Pons (tissue), 1 donor: ENCODE measurements at regions not wholly inside any gene's neighbourhood (a gene's known extent, or its start where the extent isn't known, plus 50 kb on each side); places are given as distances from the start of the nearest gene placed in this dataset.
"Not testable (repeated sequence)": the region's sequence is repeated elsewhere in the genome, so short reads cannot be mapped to it uniquely, and the experiment has no call there.

Source experiments
- DNase-seq: peaks from one replicate; pipeline ENCODE4 v3.0.0-alpha.2; 2016; ENCODE audit warnings: low spot score

DNA sequence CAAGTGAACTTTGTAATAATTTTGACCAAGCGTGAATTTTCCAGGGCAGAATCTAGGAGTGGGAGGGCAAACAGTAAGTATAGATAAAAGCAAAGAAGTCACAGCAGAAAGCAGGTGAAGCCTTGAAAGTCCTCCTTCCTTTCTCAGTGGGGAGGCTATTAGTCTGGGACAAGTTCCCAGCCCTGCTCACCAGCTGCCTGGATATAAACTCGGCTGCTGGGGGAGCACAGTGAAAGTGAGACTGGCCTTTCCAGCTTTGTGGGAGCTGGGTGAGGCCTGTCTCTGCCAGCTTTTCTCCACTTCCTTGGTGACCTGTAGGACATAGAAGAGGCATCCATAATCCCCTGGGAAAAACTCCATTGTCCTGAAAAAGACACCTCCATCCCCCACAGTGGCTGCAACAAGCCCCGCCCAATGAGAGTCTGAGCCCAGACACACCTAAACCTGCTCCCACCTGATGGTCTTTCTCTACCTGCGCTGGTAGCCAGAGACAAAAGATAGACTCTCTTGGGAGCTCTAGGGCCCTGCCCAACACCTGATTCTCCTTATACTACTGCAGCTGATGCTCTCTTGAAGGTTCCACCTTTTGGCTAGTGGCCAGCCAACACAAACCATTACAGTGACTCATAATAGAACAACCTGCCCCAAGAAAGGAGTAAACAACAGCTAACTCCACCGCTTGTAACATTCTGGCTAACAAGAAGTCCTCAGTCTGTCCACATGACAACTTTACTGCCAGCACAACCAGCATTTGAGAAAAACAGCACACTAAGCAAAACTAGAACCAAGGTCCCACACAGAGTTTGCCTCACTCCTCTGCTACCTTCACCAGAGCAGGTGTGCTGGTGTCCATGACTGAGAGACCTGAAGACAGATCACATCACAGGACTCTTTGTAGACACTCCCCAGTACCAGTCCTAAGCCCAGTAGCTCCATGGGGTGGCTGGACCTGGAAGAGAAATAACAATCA is 252.2 kb upstream of the SLITRK6 start:
- no peak for DNase-seq

DNA sequence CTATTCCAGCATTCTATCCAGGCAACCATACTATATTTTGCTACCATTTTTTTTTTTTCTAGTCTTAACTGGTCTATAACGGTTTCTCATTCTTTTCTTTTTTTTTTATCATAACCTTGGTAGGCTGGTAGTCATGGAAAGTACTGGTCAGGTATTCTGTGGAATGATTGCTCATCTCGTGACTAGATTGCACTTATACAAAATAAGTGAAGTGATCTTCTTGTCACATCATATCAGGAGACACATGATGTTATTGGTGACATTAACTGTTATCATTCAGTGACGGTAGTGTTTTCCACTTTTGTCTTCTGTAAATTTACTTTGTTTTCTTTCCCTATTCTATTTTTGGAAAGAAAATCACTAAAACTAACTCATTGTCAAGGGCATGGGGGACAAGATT is 239.3 kb upstream of the SLITRK6 start:
- DNase-seq, result no peak

DNA sequence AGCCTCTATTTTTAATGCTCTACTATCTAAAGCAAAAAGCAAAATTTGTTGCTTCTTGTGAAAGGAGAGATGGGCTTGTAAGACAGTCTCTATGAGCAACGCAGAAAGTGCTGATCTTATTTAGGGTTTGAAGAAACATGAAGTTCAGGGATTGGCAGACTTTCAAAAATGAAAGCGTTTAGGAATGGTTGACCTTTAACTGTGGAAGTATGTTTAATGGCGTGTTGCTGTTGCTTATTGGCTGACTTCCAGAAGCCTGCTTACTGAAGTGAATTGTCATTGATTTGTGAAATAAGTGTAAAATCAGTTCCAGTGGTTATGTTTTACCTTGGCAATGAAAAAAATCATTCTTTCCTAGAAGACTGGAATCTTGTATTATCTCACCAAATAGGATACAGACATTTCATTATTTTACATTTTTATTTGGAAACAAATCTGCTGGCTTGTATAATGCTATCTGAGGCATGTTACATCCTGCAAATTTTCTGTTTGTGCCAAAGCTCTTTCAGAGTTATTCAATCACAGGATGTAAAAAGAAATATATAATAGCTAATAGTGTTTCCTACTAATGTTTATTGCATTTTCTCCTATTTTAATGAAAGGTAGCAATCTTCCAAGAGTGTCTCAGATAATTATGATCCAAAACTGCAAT is 221.3 kb upstream of the SLITRK6 start:
- peak; percentile 9 for DNase-seq

DNA sequence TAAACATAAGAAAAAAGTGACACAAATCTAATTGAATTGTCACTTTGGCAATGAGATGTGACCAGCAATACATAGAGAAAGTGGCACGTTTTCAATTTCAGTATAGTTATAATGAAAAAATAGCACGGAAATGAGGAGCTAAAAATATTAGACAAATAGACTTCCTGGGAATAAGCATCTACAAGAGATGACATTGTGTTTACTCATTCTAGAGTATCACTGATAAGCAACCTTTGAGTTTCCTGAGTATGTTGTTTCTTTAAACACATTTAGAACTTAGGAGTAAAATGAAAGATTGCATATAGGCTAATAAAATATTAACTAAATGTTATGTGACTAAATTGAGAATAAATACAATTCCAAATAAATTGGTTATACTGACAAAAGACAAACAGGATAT is 207.1 kb upstream of the SLITRK6 start:
- no peak for DNase-seq

DNA sequence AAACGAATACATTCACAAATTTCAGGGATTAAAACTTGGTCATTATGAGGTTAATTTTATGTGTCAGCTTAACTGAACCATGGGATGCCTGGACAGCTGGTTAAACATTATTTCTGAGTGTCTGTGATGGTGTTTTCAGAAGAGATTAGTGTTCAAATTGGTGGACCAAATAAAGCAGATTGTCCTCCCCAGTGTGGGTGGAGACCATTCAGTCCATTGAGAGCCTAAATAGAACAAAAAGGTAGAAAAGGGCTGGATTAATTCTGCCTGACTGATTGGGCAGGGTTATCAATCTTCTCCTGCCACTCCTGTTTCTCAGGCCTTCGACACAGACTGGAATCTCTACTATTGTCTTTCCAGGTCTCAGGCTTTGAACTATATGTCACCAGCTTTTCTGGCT is 203.8 kb upstream of the SLITRK6 start:
- no peak for DNase-seq

DNA sequence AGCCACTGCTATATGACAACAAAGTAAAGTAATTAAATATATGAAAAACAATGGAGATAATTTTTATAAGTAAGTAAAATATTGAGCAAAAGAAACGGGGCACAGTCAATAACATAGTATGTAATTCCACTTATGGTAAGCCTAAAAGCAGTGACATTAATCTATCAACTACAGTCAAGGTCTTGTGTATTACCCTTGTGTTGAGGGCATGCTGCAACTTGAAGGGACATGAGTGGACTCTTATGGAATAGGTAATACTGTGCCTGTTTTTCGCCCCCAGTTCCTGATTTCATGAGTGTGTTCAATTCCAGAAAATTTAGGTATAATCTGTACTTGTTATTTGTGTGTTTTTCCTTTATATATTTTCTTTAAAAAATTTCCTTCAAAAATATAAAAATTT is 201.3 kb upstream of the SLITRK6 start:
- no peak for DNase-seq

DNA sequence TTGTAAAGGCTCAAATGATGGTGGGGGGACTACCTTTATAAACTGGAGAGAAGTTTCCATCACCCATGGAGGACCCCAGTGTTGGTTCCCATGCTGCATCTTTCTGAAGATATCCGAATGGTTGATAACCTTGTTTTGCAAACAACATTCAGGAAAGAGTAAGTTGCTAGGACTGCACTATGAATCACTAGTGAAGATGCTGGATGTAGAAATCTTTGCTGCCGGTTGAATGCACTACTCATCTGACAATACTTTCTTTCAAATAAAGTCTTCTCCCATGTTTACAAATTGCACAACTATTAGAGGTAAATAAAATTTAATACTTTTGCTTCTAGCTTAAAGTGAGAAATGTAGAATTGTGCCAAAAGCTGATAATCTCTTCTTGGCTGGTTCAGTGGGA is 198.4 kb upstream of the SLITRK6 start:
- DNase-seq, result no peak

DNA sequence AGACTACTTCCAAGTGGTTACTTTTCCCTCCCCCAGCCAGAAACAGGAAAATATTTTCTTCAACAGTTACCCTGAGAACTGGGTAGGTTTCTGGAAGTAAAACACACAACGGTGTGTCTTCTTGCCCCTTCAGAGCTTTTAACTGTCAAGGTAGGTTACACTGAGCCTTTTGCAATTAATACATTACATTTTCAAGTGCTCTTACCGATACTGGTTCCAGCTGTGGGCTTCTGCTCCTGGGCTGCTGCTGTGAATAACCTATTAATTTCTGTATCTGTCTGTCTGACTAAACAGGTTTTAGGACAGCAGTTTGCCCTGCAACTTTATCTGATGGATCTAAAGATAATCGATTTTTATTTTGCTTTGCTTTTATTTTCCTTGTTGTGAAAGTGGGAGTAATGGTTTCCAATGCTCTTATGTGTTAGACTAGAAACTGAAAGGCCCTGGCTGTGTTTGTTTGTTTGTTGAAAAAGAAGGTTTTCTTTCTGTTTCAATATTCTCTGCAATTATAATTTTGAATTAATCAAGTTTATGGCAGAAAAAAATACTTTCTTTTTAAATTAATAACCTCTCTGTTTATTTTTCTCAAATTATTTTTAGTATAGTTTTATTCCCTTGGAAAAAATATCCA is 196.7 kb upstream of the SLITRK6 start:
- DNase-seq, result no peak

DNA sequence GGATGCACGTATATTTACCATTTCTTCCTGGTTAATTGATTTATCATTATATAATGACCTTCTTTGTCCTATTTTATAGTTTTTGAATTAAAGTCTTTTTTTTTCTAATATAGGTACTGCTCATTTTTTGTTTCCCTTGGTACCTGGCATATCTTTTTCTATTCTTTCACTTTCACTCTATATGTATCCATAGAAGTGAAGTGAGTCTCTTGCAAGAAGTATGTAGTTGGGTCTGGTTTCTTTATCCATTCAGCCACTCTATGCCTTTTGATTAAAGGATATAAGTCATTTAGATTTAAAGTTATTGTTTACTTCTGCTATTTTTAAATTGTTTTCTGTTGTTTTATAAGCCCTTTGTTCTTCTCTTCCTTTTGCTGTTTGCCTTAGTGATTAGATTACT is 194.3 kb upstream of the SLITRK6 start:
- DNase-seq, result no peak

DNA sequence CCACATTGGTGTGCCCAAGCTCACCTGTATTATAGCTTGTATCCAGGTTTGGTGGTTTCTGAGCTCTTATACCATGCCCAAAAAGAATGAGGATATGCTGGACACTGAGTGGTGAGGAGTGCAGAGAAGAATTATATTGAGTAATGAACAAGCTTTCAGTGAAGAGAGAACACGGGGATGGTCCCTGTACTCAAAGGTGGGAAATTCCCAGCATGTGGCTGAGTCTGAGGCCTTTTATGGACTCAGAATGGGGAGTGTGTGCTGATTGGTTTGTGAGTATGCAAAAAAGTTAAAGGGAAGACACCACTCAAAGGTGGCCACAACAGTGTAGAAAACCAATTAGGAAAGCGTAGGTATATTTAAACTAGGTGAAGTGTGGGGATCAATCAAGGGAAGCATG is 191.2 kb upstream of the SLITRK6 start:
- DNase-seq, result no peak

DNA sequence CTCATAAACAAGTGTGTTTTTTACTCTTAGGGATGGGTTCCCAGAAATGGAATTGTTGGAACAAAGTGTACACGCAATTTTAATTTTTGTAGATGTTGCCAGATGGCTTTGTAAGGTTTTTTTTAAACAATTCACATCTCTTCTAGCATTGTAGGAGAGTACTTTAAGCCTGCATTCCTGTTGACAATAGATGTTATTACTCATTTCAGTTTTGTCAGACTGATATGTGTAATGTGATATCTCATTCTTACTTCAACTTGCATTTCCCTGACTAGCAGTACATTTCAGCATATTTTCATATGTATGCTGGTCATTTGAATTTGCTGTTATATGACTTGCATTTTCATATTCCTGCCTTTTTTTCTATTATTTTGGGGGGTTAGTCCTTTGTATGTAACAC is 186.6 kb upstream of the SLITRK6 start:
- DNase-seq, result no peak

DNA sequence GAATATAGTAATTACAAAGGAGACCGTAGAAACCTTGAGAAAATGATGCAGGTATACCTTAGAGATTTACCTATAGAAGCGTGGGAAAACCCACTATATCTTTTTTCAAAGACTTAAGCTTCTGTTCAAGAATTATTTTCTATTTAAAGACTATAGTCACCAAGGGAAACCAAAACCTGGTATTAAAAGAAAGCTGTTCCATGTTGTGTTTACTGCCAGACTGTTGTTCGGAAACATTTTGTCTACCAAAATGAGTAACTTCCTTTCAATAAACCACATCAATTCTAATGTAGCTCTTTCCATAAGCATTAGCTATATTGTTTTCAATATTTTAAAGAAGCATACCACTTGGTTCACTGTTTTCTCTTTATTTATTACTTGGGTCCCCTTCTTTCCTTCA is 182.9 kb upstream of the SLITRK6 start:
- DNase-seq, result no peak

DNA sequence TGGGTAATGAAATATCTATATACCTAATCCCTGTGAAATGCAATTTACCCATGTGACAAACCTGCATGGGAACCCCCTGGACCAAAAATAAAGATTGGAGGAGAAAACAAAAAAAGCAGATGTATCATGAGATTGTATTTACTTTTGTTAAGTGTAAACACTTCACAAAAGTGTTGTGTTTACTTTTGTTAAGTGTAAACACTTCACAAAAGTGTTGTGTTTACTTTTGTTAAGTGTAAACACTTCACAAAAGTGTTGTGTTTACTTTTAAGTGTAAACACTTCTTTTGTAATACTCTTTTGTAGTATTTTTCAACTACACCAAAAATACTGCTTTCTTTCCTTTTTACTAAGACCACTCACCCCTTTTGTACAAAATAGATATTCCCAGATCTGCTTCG is 181.2 kb upstream of the SLITRK6 start:
- not testable (repeated sequence) for DNase-seq

DNA sequence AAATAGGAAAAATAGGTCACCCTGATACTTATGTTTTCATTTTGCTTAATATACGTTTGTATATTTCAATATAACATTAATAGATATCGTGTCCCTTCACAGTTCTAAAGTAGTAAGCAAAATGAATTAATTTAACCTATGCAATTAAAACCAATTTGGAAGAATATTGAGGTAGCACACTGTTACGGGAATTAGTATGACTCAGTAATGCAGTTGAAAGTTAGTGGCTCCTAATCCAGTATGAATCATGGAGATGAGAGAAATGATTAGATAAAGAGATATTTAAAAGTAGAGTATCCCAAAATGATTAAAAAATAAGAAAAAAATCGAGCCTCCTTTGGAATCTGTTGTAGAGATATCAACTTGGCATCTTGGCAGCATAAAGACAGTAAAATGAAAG is 177.0 kb upstream of the SLITRK6 start:
- DNase-seq, result no peak

DNA sequence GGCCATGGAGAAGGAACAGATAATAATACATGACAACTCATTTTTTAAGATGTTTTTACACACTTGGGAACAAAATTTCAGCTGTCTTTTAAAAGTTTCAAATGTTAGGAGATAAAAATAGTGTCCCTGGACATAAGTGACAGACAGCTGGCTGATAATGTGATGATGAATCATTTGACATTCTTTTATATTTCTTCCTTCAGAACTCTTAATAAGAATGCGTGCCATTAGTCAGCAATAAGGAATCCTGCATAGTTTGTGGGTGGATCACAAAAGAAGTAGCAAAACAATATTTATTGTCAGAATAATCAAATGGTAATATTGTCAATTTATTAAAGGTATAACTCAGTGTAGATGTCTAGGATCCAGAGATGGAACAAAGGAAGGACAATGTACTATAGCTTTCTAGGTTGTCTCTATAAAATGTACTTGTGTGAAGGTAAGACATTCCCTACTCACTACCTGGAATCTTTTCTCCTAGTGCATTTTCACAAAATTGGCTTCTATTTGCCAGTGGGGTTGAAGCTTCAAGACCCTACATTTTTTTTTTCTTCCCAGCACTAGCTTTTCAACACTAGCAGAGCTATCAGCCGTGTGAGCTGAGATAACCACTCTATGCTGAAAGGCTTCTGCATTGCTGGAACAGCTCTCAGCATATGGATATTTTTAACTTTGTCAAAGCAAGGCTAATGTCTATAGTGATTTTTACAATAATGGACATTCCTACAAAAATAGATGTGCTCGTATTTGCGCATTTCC is 175.6 kb upstream of the SLITRK6 start:
- DNase-seq, result no peak

DNA sequence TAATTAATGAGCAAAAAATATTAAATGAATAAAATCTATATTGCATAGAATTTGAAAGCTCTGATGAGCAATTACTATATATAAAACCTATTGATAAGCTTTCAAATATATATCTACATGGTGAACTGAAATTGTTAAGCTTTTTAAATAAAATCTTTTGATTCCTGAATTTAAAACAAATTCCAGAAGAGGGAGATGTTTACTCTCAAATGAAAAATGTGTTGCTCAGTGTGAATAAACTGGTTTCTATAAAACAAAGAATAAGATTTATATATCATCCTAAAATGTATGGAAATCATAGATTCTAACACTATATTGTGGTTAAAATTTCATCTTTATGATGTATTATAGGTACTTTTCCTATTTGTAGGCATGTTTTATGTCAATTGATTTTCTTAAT is 171.5 kb upstream of the SLITRK6 start:
- DNase-seq, result peak; percentile 4

DNA sequence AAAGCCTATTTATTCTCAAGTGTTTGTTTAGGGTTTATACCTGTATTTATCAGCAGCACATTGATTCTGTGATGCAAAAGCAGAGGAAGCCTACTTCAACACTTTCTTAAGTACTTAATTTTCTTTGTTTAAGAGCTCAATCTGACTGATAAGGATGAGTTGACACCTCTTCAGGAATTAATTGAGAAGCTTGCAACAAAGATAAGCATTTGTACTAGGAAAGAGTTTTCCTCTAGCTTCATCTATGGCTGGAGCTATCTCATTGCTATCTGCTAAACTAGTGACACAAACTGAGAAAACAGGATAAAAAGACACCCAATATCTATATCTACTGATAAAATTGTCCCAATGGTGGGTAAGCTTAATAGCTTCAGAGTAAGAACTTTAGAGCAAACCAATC is 170.1 kb upstream of the SLITRK6 start:
- no peak for DNase-seq

DNA sequence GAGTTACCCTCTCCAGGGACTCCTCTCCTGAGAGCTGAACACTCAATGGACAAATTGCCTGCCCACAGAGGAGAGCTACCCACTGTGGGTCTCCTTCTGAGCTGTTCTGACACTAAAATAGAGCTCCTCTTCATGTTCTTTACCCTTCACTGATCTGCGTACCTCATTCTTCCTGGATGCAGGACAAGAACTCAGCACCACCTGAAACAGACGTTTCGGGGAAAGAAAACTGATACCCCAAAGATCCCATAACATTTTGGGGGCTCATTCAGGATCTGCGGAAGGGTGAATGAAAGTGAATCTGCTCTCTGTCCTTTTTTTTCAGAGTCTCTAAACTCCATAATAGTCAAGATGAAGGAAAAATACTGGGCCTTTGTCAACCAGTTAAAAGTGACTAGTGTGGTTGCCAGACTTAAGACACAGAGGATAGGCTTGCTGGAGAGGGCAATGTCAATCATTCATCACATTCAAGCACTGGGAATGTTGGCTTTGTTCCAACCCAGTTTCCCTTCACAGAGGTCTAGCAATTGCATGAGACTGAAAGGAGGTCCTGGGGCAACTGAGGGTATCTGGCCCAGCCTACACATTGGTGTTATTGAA is 136.7 kb upstream of the SLITRK6 start:
- DNase-seq, result no peak

DNA sequence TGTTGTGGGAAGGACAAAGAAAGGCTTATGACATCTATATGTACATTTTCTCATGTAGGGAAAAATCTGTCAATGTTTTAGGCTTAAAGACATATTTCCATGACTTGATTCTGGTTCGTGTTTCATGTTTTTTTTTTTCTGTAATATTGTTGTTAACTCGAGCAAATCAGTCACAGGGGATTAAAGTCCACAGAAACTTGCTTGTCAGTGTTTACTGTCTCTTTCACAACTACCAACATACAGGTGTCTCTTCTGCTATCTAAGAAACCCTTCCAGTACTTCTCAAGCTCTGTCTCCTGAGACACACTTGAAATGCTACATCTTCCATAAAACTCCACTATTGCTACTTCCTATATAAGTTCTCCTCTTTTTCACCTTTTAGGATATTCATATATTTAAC is 130.9 kb upstream of the SLITRK6 start:
- DNase-seq, result no peak

DNA sequence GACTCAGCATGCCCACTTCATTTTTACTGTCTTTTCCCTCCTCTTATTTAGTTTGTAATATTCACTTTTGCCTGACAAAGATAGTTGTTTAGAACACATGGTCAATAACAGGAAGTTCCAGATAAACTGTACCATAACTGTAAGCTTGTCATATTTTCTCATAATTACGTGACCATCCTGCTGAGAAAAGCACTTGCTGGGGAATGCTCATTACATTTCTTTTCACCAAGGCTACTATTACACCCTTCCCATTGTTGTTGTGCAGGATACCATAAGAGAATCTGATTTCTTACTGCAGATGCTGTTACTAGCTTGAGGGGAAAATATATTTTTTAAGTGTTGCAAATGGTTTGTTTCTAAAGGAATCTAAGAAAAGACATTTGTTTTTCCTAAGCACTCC is 111.7 kb upstream of the SLITRK6 start:
- no peak for DNase-seq

DNA sequence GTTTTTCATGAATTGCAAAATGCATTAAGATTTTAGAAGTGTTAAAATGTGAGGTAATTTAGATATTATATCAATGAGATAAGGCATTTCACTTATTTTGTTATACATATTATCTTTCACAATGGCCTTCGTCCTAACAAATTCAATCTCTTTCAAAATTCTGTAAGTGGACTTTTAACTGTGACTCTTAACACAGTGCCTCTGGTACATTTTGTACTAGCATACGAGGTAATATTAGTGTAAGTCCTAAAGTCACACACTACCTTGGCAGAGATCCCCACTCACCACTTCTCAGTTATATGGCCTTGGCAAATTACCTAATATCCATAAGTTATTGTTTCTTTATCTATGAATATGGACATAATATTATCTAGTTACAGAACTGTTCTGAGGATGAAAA is 101.3 kb upstream of the SLITRK6 start:
- no peak for DNase-seq
